Vagina (tissue), 2 donors: ENCODE measurements at regions not wholly inside any gene's neighbourhood (a gene's known extent, or its start where the extent isn't known, plus 50 kb on each side); places are given as distances from the start of the nearest gene placed in this dataset.
"Not testable (repeated sequence)": the region's sequence is repeated elsewhere in the genome, so short reads cannot be mapped to it uniquely, and the experiment has no call there.

ENCODE experiments used
- DNase-seq, 2 donors: peaks; one replicate each; pipeline ENCODE4 v3.0.0-alpha.2; 2017; ENCODE audit errors: extremely low spot score in 2 of 2
- H3K27ac ChIP-seq: fragments of 200-600 bp; sonication (generic); one replicate; pipeline ENCODE4 v1.5.1; 2019
- H3K27me3 ChIP-seq: fragments of 200-600 bp; sonication (generic); one replicate; pipeline ENCODE4 v1.5.1; 2019
- H3K36me3 ChIP-seq, 2 donors: fragments of 200-600 bp; sonication (generic); one replicate each; pipeline ENCODE4 v1.5.1; 2017 to 2019
- H3K4me1 ChIP-seq: fragments of 200-600 bp; sonication (generic); one replicate; pipeline ENCODE4 v1.5.1; 2019
- H3K4me3 ChIP-seq, 2 donors: fragments of 200-600 bp; sonication (generic); 1 replicate in 1 of 2; 2 replicates in 1 of 2; pipeline ENCODE4 v1.5.1; 2016 to 2019
- H3K9me3 ChIP-seq: fragments of 200-600 bp; sonication (generic); one replicate; pipeline ENCODE4 v1.5.1; 2019
- CTCF ChIP-seq, 3 experiments: fragments of 450-650 bp in 2 of 3; fragments of 200-600 bp in 1 of 3; sonication (generic) in 1 of 3; IDR thresholded peaks; one replicate each; pipeline ENCODE4 v1.5.1; 2017 to 2019; ENCODE audit warnings: antibody characterized with exemption in 3 of 3, mild to moderate bottlenecking in 2 of 3, moderate library complexity in 2 of 3
- POLR2A ChIP-seq, 2 donors: fragments of 450-650 bp; IDR thresholded peaks; one replicate each; pipeline ENCODE4 v1.6.1; 2017; ENCODE audit warnings: antibody characterized with exemption in 2 of 2, mild to moderate bottlenecking in 2 of 2, moderate library complexity in 2 of 2
- POLR2AphosphoS5 ChIP-seq, 2 donors: sonication (generic); formaldehyde crosslinking; IDR thresholded peaks; one replicate each; pipeline ENCODE4 v1.9.0; 2017; ENCODE audit warnings: antibody characterized with exemption in 2 of 2, mild to moderate bottlenecking in 2 of 2, low read depth in 1 of 2; ENCODE audit not compliant: insufficient read depth in 1 of 2
- intact Hi-C: fragments of 100-400 bp; cut with DNase I; formaldehyde crosslinking; loops from one replicate; pipeline ENCODE4 v1.15.1; 2023

- DNase-seq: no peak
These were observed 81.6 kb upstream of the GDNF start for GRCh38 chr5:37921452-37921851.

GRCh38 chr5:37918424-37918823 lies 78.6 kb upstream of the GDNF start:
- Histone ChIP-seq H3K27me3 (no peaks in the 10 kb centered on the region), H3K4me1 (peaks cover 7% of the 10 kb centered on the region), H3K9me3 (no peaks in the 10 kb centered on the region), H3K4me3 (no peak overlapping the region), H3K36me3 (no peaks in the 10 kb centered on the region), H3K27ac (no peak overlapping the region)
- DNase-seq: no peak
- TF ChIP-seq POLR2AphosphoS5 (IDR thresholded peaks at IDR 0.05; ENCODE audit: insufficient read depth in 1 of 2, low read depth in 1 of 2): no peak
- TF ChIP-seq CTCF (IDR thresholded peaks at IDR 0.05): no peak
- TF ChIP-seq POLR2A (IDR thresholded peaks at IDR 0.05): no peak
- intact Hi-C loops: no loop called here

More at GRCh38 chr5:37921452-37921851, 81.6 kb upstream of the GDNF start:
- Histone ChIP-seq H3K4me1 (no peaks in the 10 kb centered on the region), H3K36me3 (no peaks in the 10 kb centered on the region), H3K4me3 (no peak overlapping the region), H3K27me3 (no peaks in the 10 kb centered on the region), H3K9me3 (no peaks in the 10 kb centered on the region), H3K27ac (no peak overlapping the region)
- intact Hi-C loops: no loop called here
- TF ChIP-seq POLR2AphosphoS5 (IDR thresholded peaks at IDR 0.05; ENCODE audit: insufficient read depth in 1 of 2, low read depth in 1 of 2) (no peak), POLR2A (IDR thresholded peaks at IDR 0.05) (no peak), CTCF (IDR thresholded peaks at IDR 0.05) (no peak)

- Histone ChIP-seq H3K9me3 (no peaks in the 10 kb centered on the region), H3K27ac (no peak overlapping the region), H3K36me3 (no peaks in the 10 kb centered on the region), H3K4me3 (no peak overlapping the region), H3K27me3 (no peaks in the 10 kb centered on the region), H3K4me1 (peaks cover 7% of the 10 kb centered on the region)
- TF ChIP-seq POLR2A (IDR thresholded peaks at IDR 0.05) (no peak), POLR2AphosphoS5 (IDR thresholded peaks at IDR 0.05; ENCODE audit: insufficient read depth in 1 of 2, low read depth in 1 of 2) (no peak), CTCF (IDR thresholded peaks at IDR 0.05) (no peak)
- intact Hi-C loops: no loop called here
- DNase-seq: no peak
These were observed 76.7 kb upstream of the GDNF start for GRCh38 chr5:37916525-37916924.

GRCh38 chr5:37915097-37915736 lies 75.4 kb upstream of the GDNF start:
- H3K27me3 ChIP-seq: no peaks in the 10 kb centered on the region
- H3K4me1 ChIP-seq: peaks cover 7% of the 10 kb centered on the region
- H3K4me3 ChIP-seq: no peak overlapping the region
- TF ChIP-seq CTCF (IDR thresholded peaks at IDR 0.05): no peak
- no peak for TF ChIP-seq POLR2AphosphoS5 (IDR thresholded peaks at IDR 0.05; ENCODE audit: insufficient read depth in 1 of 2, low read depth in 1 of 2)
- TF ChIP-seq POLR2A (IDR thresholded peaks at IDR 0.05): no peak
- intact Hi-C loops: no loop called here
- no peaks in the 10 kb centered on the region for H3K36me3 ChIP-seq
- no peak for DNase-seq
- H3K9me3 ChIP-seq: no peaks in the 10 kb centered on the region
- no peak overlapping the region for H3K27ac ChIP-seq

GRCh38 chr5:37909610-37910266 lies 69.9 kb upstream of the GDNF start:
- H3K27ac ChIP-seq, DNase-seq, H3K27me3 ChIP-seq, H3K9me3 ChIP-seq, intact Hi-C loops, H3K36me3 ChIP-seq, H3K4me1 ChIP-seq, H3K4me3 ChIP-seq: not testable (repeated sequence)
